ENCODE measurements at regions not wholly inside any gene's neighbourhood (a gene's known extent, or its start where the extent isn't known, plus 50 kb on each side); places are given as distances from the start of the nearest gene placed in this dataset.

- Histone ChIP-seq H3K27ac (no peak overlapping the region), H3K4me1 (no peaks in the 10 kb centered on the region), H3K27me3 (no peaks in the 10 kb centered on the region), H3K4me3 (no peak overlapping the region), H3K9me3 (no peaks in the 10 kb centered on the region), H3K36me3 (no peaks in the 10 kb centered on the region)
- intact Hi-C loops (cut with DNase I), result loop anchor here in 1 of 10 donors (5.0 kb wide), 1 partner anchor 407 kb away; no protein-coding TSS in a partner anchor
- 76 to 79% methylated on average over 8 of the region's 8 CpGs for WGBS, 2 donors
- DNase-seq, result no peak
- no peak for ATAC-seq
- TF ChIP-seq CTCF (IDR thresholded peaks at IDR 0.05), result no peak
Measured at GRCh38 chr14:27688841-27689444, 1077.6 kb upstream of the FOXG1 start.

- no peak for TF ChIP-seq CTCF (IDR thresholded peaks at IDR 0.05)
- H3K36me3 ChIP-seq, result no peaks in the 10 kb centered on the region
- H3K27ac ChIP-seq, result no peak overlapping the region
- H3K4me1 ChIP-seq, result no peaks in the 10 kb centered on the region
- H3K9me3 ChIP-seq, result peaks cover 0 to 82% (median 15%) of the 10 kb centered on the region in 11 donors
- no peak overlapping the region for H3K4me3 ChIP-seq
- DNase-seq (no peak), ATAC-seq (no peak)
- 74 to 78% methylated on average over 2 of the region's 2 CpGs for WGBS, 2 donors
- intact Hi-C loops (cut with DNase I), result no loop called here
- H3K27me3 ChIP-seq, result no peaks in the 10 kb centered on the region
Measured at GRCh38 chr14:27712364-27712763, 1054.2 kb upstream of the FOXG1 start.

GRCh38 chr14:27715561-27715960, 1051.0 kb upstream of the FOXG1 start:
- DNase-seq, result no peak
- no peak for TF ChIP-seq CTCF (IDR thresholded peaks at IDR 0.05)
- Histone ChIP-seq H3K4me3 (no peak overlapping the region), H3K36me3 (no peaks in the 10 kb centered on the region), H3K4me1 (no peaks in the 10 kb centered on the region), H3K27me3 (no peaks in the 10 kb centered on the region), H3K27ac (no peak overlapping the region), H3K9me3 (peaks cover 0 to 71% (median 8%) of the 10 kb centered on the region in 11 donors)
- intact Hi-C loops (cut with DNase I), result no loop called here
- no peak for ATAC-seq

DNA sequence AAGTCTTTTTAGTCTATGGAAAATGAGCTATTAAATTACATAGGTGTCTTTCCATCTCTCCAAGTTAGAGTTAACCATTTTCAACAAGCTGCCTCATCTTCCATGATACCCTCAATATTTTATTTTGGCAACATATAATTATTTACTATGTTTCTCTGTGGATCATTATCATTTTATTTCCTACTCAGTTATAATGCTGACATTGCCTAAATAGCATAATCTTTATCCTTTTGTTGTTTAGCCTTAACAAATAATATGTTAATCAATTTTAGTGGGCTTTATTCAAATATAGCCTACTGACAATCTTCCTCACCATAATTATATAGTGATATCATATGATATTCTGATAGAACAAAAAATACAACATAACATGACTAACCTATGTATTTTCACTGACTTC, 1044.8 kb upstream of the FOXG1 start:
- no peak overlapping the region for H3K27ac ChIP-seq
- no peak for TF ChIP-seq CTCF (IDR thresholded peaks at IDR 0.05)
- no peak overlapping the region for H3K4me3 ChIP-seq
- no peaks in the 10 kb centered on the region for H3K36me3 ChIP-seq
- H3K27me3 ChIP-seq, result no peaks in the 10 kb centered on the region
- H3K9me3 ChIP-seq, result peaks cover 0 to 18% (median 0%) of the 10 kb centered on the region in 11 donors
- DNase-seq (no peak), ATAC-seq (no peak)
- intact Hi-C loops (cut with DNase I), result no loop called here
- H3K4me1 ChIP-seq, result no peaks in the 10 kb centered on the region

Measured in heart right ventricle (tissue), 16 donors.